ENCODE measurements at regions not wholly inside any gene's neighbourhood (a gene's known extent, or its start where the extent isn't known, plus 50 kb on each side); places are given as distances from the start of the nearest gene placed in this dataset.
"Not testable (repeated sequence)": the region's sequence is repeated elsewhere in the genome, so short reads cannot be mapped to it uniquely, and the experiment has no call there.

GRCh38 chr20:12113075-12113467 is 195.4 kb downstream of the BTBD3 start:
- no peak for DNase-seq (ENCODE audit: low read depth)

GRCh38 chr20:12113468-12114371 is 196.0 kb downstream of the BTBD3 start:
- H3K36me3 ChIP-seq (ENCODE audit: control insufficient read depth, insufficient read depth, low read length): no peaks in the 10 kb centered on the region
- no peaks in the 10 kb centered on the region for H3K27me3 ChIP-seq (ENCODE audit: control insufficient read depth, insufficient read depth, low read length)
- no peak for DNase-seq (ENCODE audit: low read depth)
- TF ChIP-seq CTCF (IDR thresholded peaks at IDR 0.05; ENCODE audit: insufficient read depth, low read length, poor library complexity, severe bottlenecking): no peak
- no peak overlapping the region for H3K4me3 ChIP-seq (ENCODE audit: low read depth, low read length)

More at GRCh38 chr20:12113075-12113467, 195.4 kb downstream of the BTBD3 start:
- Histone ChIP-seq H3K27me3 (ENCODE audit: control insufficient read depth, insufficient read depth, low read length) (no peaks in the 10 kb centered on the region), H3K36me3 (ENCODE audit: control insufficient read depth, insufficient read depth, low read length) (no peaks in the 10 kb centered on the region), H3K4me3 (ENCODE audit: low read depth, low read length) (no peak overlapping the region)
- no peak for TF ChIP-seq CTCF (IDR thresholded peaks at IDR 0.05; ENCODE audit: insufficient read depth, low read length, poor library complexity, severe bottlenecking)

DNA sequence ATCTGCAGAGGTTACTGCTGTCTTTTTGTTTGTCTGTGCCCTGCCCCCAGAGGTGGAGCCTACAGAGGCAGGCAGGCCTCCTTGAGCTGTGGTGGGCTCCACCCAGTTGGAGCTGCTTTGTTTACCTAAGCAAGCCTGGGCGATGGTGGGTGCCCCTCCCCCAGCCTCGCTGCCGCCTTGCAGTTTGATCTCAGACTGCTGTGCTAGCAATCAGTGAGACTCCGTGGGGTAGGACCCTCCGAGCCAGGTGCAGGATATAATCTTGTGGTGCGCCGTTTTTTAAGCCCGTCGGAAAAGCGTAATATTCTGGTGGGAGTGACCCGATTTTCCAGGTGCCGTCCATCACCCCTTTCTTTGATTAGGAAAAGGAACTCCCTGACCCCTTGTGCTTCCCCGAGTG is 211.4 kb downstream of the BTBD3 start:
- H3K27me3 ChIP-seq (ENCODE audit: control insufficient read depth, insufficient read depth, low read length); H3K36me3 ChIP-seq (ENCODE audit: control insufficient read depth, insufficient read depth, low read length); DNase-seq (ENCODE audit: low read depth); H3K4me3 ChIP-seq (ENCODE audit: low read depth, low read length): not testable (repeated sequence)

- H3K36me3 ChIP-seq (ENCODE audit: control insufficient read depth, insufficient read depth, low read length); DNase-seq (ENCODE audit: low read depth); H3K27me3 ChIP-seq (ENCODE audit: control insufficient read depth, insufficient read depth, low read length): not testable (repeated sequence)
Measured at GRCh38 chr20:12129532-12129931, 211.8 kb downstream of the BTBD3 start.

DNA sequence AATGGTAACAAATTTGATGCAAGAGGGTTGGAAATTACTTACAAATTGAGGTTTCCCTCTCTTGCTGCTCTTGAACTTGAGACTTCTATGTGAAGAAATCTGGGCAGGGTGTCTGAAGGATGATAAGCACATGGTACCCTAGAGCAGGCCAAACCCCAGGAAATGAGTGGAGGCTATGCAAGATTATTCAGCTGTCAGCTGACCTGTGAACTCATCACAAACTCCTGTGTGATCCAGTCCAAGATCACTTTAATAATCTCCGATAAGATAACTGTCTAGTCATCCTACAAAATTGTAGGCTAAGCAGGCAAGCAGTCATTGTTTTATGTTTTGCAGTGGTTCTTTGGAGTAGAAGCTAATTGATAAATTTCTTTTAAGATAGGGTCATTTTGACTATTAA is 213.1 kb downstream of the BTBD3 start:
- Histone ChIP-seq H3K27me3 (ENCODE audit: control insufficient read depth, insufficient read depth, low read length) (no peaks in the 10 kb centered on the region), H3K36me3 (ENCODE audit: control insufficient read depth, insufficient read depth, low read length) (no peaks in the 10 kb centered on the region), H3K4me3 (ENCODE audit: low read depth, low read length) (no peak overlapping the region)
- no peak for DNase-seq (ENCODE audit: low read depth)
- TF ChIP-seq CTCF (IDR thresholded peaks at IDR 0.05; ENCODE audit: insufficient read depth, low read length, poor library complexity, severe bottlenecking): no peak

More at GRCh38 chr20:12129532-12129931, 211.8 kb downstream of the BTBD3 start:
- H3K4me3 ChIP-seq (ENCODE audit: low read depth, low read length): not testable (repeated sequence)

DNA sequence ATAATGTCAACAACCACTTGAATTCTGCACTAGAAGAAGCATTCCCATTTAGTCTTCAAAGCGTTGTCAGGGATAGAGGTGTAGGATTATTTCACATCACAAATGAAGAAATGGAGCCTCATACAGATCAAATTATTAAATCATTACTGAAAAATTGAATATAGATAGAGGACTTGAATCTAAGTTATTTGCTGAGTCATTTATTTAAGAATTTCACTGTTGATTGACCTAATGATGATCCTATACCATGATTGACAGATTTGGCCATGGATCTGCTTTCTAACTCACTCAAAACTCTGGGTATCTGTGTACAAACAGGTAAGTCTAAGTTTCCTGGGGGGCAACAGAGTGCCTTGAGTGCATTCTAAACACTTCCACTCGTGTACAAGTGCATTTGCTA is 215.9 kb downstream of the BTBD3 start:
- Histone ChIP-seq H3K36me3 (ENCODE audit: control insufficient read depth, insufficient read depth, low read length) (no peaks in the 10 kb centered on the region), H3K27me3 (ENCODE audit: control insufficient read depth, insufficient read depth, low read length) (no peaks in the 10 kb centered on the region), H3K4me3 (ENCODE audit: low read depth, low read length) (no peak overlapping the region)
- DNase-seq (ENCODE audit: low read depth): no peak
- no peak for TF ChIP-seq CTCF (IDR thresholded peaks at IDR 0.05; ENCODE audit: insufficient read depth, low read length, poor library complexity, severe bottlenecking)

DNA sequence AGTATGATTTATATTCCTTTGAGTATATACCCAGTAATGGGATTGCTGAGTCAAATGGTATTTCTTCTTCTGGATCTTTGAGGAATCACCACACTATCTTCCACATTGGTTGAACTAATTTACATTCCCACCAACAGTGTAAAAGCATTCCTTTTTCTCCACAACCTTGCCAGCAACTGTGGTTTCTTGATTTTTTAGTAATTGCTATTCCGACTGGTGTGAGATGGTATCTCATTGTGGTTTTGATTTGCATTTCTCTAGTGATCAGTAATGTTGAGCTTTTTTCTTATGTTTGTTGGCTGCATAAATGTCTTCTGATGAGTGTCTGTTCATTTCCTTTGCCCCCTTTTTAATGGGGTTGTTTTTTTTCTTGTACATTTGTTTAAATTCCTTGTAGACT is 228.3 kb downstream of the BTBD3 start:
- H3K4me3 ChIP-seq (ENCODE audit: low read depth, low read length); DNase-seq (ENCODE audit: low read depth); H3K27me3 ChIP-seq (ENCODE audit: control insufficient read depth, insufficient read depth, low read length); H3K36me3 ChIP-seq (ENCODE audit: control insufficient read depth, insufficient read depth, low read length): not testable (repeated sequence)
